PC-3 (cell line): ENCODE measurements at regions not wholly inside any gene's neighbourhood (a gene's known extent, or its start where the extent isn't known, plus 50 kb on each side); places are given as distances from the start of the nearest gene placed in this dataset.

Source experiments
- ATAC-seq: fragments of 200-7000 bp; cut with Tn5 transposase; 2 replicates; pipeline ENCODE4 v1.9.1; 2020; ENCODE audit warnings: mild to moderate bottlenecking, moderate library complexity
- BruUV-seq: library from RNA; stranded (reverse); fragments of 400-500 nt; replicated peaks from 2 replicates; lab custom pipeline; 2021; lab: Mats Ljungman, UMichigan
- CTCF ChIA-PET: fragments of 300-600 bp; sonication (Branson Sonifier 250); formaldehyde crosslinking; loops from one replicate; lab custom pipeline; 2022; ENCODE audit warnings: antibody characterized with exemption; lab: Charles Lee
- POLR2A ChIA-PET: fragments of 300-600 bp; sonication (Branson Sonifier 250); formaldehyde crosslinking; loops from one replicate; lab custom pipeline; 2022; ENCODE audit warnings: antibody characterized with exemption; ENCODE audit not compliant: unreplicated experiment; lab: Charles Lee
- DNase-seq: peaks from one replicate; pipeline ENCODE4 v3.0.0-alpha.2; 2015
- H2AFZ ChIP-seq: fragments of 300-600 bp; sonication (generic); 2 replicates; pipeline ENCODE4 v1.6.0; 2016; ENCODE audit warnings: antibody characterized with exemption, low read length
- H3F3A ChIP-seq: fragments of 300-600 bp; sonication (generic); one replicate; pipeline ENCODE4 v1.6.0; 2017; ENCODE audit warnings: antibody characterized with exemption, low read length, control low read depth, mild to moderate bottlenecking; ENCODE audit not compliant: unreplicated experiment
- H3K27ac ChIP-seq: fragments of 300-600 bp; sonication (generic); 2 replicates; pipeline ENCODE4 v1.5.1; 2016; ENCODE audit warnings: mild to moderate bottlenecking, low read length
- H3K27me3 ChIP-seq: fragments of 300-600 bp; sonication (generic); 2 replicates; pipeline ENCODE4 v1.6.1; 2016; ENCODE audit warnings: low read length, mixed read lengths
- H3K36me3 ChIP-seq: fragments of 300-600 bp; sonication (generic); 2 replicates; pipeline ENCODE4 v1.6.1; 2016; ENCODE audit warnings: low read depth, mixed run types, low read length, mixed read lengths
- H3K4me1 ChIP-seq: fragments of 300-600 bp; sonication (generic); 2 replicates; pipeline ENCODE4 v1.5.1; 2016; ENCODE audit warnings: low read length; ENCODE audit not compliant: insufficient read depth
- H3K4me2 ChIP-seq: fragments of 300-600 bp; sonication (generic); 2 replicates; pipeline ENCODE4 v1.6.0; 2016; ENCODE audit warnings: low read length
- H3K4me3 ChIP-seq: fragments of 300-600 bp; sonication (generic); 2 replicates; pipeline ENCODE4 v1.5.1; 2016; ENCODE audit warnings: mild to moderate bottlenecking, low read length, mixed read lengths
- H3K79me2 ChIP-seq: fragments of 300-600 bp; sonication (generic); 2 replicates; pipeline ENCODE4 v1.6.1; 2017; ENCODE audit warnings: low read length, mixed read lengths
- H3K9ac ChIP-seq: fragments of 300-600 bp; sonication (generic); 2 replicates; pipeline ENCODE4 v1.6.0; 2016; ENCODE audit warnings: mild to moderate bottlenecking, low read length
- H3K9me2 ChIP-seq: fragments of 300-600 bp; sonication (generic); replicated peaks from 2 replicates; pipeline ENCODE4 v1.6.1; 2016; ENCODE audit warnings: mixed run types, low read length, mixed read lengths
- H3K9me3 ChIP-seq: fragments of 300-600 bp; sonication (generic); 2 replicates; pipeline ENCODE4 v1.6.1; 2016; ENCODE audit warnings: low read length, mixed read lengths
- H4K20me1 ChIP-seq: fragments of 300-600 bp; sonication (generic); 2 replicates; pipeline ENCODE4 v1.6.1; 2016; ENCODE audit warnings: low read length, mixed read lengths
- EZH2 ChIP-seq: fragments of 300-600 bp; sonication (generic); IDR thresholded peaks from one replicate; pipeline ENCODE4 v1.6.1; 2017; ENCODE audit warnings: antibody characterized with exemption, mild to moderate bottlenecking, low read length; ENCODE audit not compliant: unreplicated experiment
- EZH2phosphoT487 ChIP-seq: fragments of 300-600 bp; sonication (generic); IDR thresholded peaks from 2 replicates; pipeline ENCODE4 v1.6.1; 2018; ENCODE audit warnings: mild to moderate bottlenecking, antibody characterized with exemption, low read length, borderline replicate concordance
- intact Hi-C: fragments of 100-400 bp; cut with micrococcal nuclease; formaldehyde crosslinking; loops from 2 replicates; pipeline ENCODE4 v1.9.0; 2023
- TF ChIP-seq, protein P1 (sequence below): fragments of 300-600 bp; sonication (generic); conservative IDR thresholded peaks from 2 replicates; pipeline ENCODE4 v1.5.1; 2017; ENCODE audit warnings: antibody characterized with exemption, low read depth, mild to moderate bottlenecking, low read length

DNA sequence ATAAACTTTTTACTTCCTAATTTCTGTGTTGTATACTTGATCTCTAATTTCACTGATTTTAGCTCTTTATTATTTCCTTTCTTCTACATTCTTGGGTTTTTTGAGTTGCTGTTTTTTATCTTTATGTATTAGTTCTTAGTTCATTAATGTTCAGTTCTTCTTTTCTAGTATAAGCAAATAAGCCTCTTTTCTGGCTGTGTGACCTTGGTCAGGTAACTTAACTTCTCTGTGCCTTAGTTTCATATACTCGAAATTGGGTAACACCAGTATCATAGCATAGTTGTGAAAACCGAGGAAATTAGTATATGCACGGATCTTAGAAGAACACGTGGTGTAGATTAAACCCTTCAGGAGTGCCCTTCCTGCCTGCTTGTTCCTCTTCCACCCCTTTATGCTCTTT is 130.2 kb upstream of the C1QTNF9B start:
- ATAC-seq (no peak), DNase-seq (no peak)
- Histone ChIP-seq H3K9ac (no peak overlapping the region), H3K36me3 (no peaks in the 10 kb centered on the region), H2AFZ (no peak overlapping the region), H3F3A (no peaks in the 10 kb centered on the region), H3K27me3 (no peaks in the 10 kb centered on the region), H3K9me3 (no peaks in the 10 kb centered on the region), H4K20me1 (no peaks in the 10 kb centered on the region), H3K4me3 (no peak overlapping the region), H3K4me1 (peaks cover 3% of the 10 kb centered on the region; the same call in 1 of the 2 replicates), H3K27ac (no peak overlapping the region), H3K9me2 (no peaks in the 10 kb centered on the region), H3K79me2 (no peaks in the 10 kb centered on the region), H3K4me2 (no peak overlapping the region)
- ChIA-PET POLR2A (no interaction called here), CTCF (no interaction called here)
- TF ChIP-seq EZH2 (no peak), EZH2phosphoT487 (no peak)
- TF ChIP-seq, protein P1, sequence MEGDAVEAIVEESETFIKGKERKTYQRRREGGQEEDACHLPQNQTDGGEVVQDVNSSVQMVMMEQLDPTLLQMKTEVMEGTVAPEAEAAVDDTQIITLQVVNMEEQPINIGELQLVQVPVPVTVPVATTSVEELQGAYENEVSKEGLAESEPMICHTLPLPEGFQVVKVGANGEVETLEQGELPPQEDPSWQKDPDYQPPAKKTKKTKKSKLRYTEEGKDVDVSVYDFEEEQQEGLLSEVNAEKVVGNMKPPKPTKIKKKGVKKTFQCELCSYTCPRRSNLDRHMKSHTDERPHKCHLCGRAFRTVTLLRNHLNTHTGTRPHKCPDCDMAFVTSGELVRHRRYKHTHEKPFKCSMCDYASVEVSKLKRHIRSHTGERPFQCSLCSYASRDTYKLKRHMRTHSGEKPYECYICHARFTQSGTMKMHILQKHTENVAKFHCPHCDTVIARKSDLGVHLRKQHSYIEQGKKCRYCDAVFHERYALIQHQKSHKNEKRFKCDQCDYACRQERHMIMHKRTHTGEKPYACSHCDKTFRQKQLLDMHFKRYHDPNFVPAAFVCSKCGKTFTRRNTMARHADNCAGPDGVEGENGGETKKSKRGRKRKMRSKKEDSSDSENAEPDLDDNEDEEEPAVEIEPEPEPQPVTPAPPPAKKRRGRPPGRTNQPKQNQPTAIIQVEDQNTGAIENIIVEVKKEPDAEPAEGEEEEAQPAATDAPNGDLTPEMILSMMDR = no peak
- intact Hi-C loops = loop anchor here (10.0 kb wide), 1 partner anchor 103 kb away; no protein-coding TSS in a partner anchor
- BruUV-seq = no TSS peak

DNA sequence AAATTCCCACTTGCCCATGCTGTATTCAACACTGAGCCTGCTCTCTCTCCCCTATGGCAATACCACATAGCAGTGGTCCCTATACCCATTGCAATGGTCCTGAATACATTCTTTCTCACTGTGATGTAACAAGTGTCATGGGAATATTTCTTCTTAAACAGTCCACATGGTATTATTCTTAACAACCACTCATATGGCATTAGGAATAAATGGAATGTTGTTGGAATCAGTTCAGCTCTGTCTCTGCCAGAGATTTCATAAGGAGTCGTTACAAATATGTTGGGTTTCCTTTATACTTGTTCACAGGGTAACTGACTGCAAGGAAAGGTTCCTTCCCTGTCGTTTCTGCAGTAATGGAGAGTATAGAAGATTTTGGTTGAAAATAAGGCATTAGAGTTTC is 128.3 kb upstream of the SPATA13 start:
- Histone ChIP-seq H3K36me3 (no peaks in the 10 kb centered on the region), H3K9me2 (no peaks in the 10 kb centered on the region), H3K4me2 (0 out of 2 replicates have a peak overlapping the region, but pooled peaks have one; percentile 11), H3K79me2 (no peaks in the 10 kb centered on the region), H2AFZ (no peak overlapping the region), H3K4me1 (peaks cover 19% of the 10 kb centered on the region), H4K20me1 (no peaks in the 10 kb centered on the region), H3K9me3 (no peaks in the 10 kb centered on the region), H3K27ac (no peak overlapping the region), H3F3A (no peaks in the 10 kb centered on the region), H3K4me3 (no peak overlapping the region), H3K9ac (no peak overlapping the region), H3K27me3 (no peaks in the 10 kb centered on the region)
- ATAC-seq (no peak), DNase-seq (no peak)
- no TSS peak for BruUV-seq
- intact Hi-C loops = no loop called here
- POLR2A ChIA-PET = no interaction called here
- TF ChIP-seq EZH2phosphoT487 = no peak
- CTCF ChIA-PET = no interaction called here

DNA sequence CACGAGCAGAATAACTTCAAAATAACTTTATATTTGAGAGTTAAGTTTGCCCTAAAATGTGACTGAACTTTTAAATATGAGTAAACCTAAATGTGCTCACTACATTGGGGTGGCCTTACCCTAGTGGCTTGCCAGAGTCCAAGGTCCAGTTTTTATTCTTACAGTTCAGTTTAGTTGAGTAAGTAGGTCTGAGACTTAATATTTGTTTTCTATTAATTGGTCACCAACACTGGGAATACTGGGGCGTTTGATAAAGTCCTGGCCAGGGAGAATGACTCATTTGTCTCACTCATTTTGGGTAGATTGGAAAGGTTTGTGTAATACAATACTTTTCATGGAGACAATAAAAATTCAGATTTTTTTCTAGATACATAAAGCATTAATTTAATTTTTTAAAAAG is 127.8 kb upstream of the SPATA13 start:
- intact Hi-C loops = no loop called here
- no peaks in the 10 kb centered on the region for H3K79me2 ChIP-seq
- DNase-seq (peak; percentile 38), ATAC-seq (peak; percentile 80)
- no TSS peak for BruUV-seq
- H3K4me1 ChIP-seq = peaks cover 19% of the 10 kb centered on the region
- H3K9ac ChIP-seq = no peak overlapping the region
- no peak overlapping the region for H3K27ac ChIP-seq
- H3K4me3 ChIP-seq = no peak overlapping the region
- H3K36me3 ChIP-seq = no peaks in the 10 kb centered on the region
- POLR2A ChIA-PET = no interaction called here
- H2AFZ ChIP-seq = no peak overlapping the region
- H3K9me3 ChIP-seq = no peaks in the 10 kb centered on the region
- no peaks in the 10 kb centered on the region for H3F3A ChIP-seq
- no peaks in the 10 kb centered on the region for H3K27me3 ChIP-seq
- 0 out of 2 replicates have a peak overlapping the region, but pooled peaks have one; percentile 11 for H3K4me2 ChIP-seq
- CTCF ChIA-PET = no interaction called here
- TF ChIP-seq, protein P1 = no peak
- TF ChIP-seq EZH2 = no peak
- no peak for TF ChIP-seq EZH2phosphoT487
- no peaks in the 10 kb centered on the region for H4K20me1 ChIP-seq
- no peaks in the 10 kb centered on the region for H3K9me2 ChIP-seq
